ENCODE measurements at regions not wholly inside any gene's neighbourhood (a gene's known extent, or its start where the extent isn't known, plus 50 kb on each side); places are given as distances from the start of the nearest gene placed in this dataset.
A peak's percentile ranks its signal among the peaks of the same experiment; 100 is the strongest.
"Not testable (repeated sequence)": the region's sequence is repeated elsewhere in the genome, so short reads cannot be mapped to it uniquely, and the experiment has no call there.

DNA sequence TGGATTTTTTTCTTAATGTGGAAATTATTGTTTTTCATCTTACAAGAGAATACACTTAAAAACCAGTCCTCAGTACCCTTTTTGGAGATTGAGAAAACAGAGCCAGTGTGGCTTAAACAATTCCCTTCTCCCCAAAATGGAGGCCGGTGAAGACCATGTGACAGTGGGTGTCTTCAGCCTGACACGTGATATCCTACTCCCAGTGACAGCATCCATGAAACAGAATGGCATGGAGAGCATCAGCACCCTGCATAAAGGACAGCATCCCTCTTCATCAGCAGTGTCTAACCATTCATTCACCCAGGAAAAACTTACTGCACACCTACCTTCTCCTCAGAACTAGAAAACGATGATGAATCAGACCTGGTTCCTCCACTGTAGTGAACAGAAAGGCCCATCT, 103.4 kb upstream of the RAI14 start:
- Mint-ChIP-seq H3K27me3 (peaks cover 24% of the 10 kb centered on the region), H3K9me3 (no peaks in the 10 kb centered on the region), H3K36me3 (ENCODE audit: low read depth) (no peaks in the 10 kb centered on the region), H3K4me1 (ENCODE audit: low read depth) (no peaks in the 10 kb centered on the region), H3K27ac (no peak overlapping the region), H3K4me3 (no peak overlapping the region)
- no peak for DNase-seq

DNA sequence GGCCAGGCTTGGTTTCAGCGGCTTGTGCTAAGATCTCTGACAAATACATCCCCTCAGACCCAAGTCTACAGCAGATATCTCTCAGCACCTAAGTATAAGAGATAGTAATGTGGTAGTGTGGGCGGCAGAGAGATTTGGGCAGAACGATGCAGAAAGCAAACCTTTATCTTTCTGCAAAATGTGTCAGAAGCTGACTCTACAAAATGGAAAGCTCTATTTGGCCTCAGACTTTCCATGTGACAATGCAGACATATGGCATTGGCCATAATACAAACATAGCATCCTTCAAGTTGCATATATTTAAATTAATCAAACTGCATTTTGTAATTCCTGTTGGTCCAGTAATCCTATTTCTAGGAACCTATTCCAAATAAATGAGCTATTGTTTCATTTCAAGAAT, 102.5 kb upstream of the RAI14 start:
- no peaks in the 10 kb centered on the region for H3K9me3 Mint-ChIP-seq
- H3K27ac Mint-ChIP-seq: no peak overlapping the region
- H3K4me1 Mint-ChIP-seq (ENCODE audit: low read depth): no peaks in the 10 kb centered on the region
- no peak overlapping the region for H3K4me3 Mint-ChIP-seq
- H3K27me3 Mint-ChIP-seq: peaks cover 25% of the 10 kb centered on the region
- DNase-seq: no peak
- H3K36me3 Mint-ChIP-seq (ENCODE audit: low read depth): no peaks in the 10 kb centered on the region

DNA sequence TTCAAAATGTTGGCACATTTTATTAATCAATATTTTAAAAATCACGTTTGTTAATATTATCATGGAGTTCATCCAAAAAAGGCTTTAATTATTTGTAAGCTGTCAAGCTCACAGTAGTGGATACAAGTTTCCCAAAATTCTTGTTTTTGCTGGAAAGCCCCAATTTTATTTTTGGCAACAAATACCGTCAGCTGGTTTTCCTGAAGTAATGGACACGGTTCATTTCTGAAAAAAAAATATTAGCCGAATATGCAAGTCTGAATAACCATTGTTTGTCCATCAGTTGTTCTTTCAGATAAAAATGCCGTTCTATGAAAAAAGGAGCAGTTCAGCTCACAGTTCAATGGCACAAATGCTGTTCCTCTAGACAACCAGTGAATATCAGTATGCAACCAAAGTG, 101.5 kb upstream of the RAI14 start:
- Mint-ChIP-seq H3K27me3 (peaks cover 17% of the 10 kb centered on the region), H3K36me3 (ENCODE audit: low read depth) (no peaks in the 10 kb centered on the region), H3K9me3 (no peaks in the 10 kb centered on the region), H3K27ac (no peak overlapping the region), H3K4me1 (ENCODE audit: low read depth) (no peaks in the 10 kb centered on the region), H3K4me3 (no peak overlapping the region)
- DNase-seq: no peak

DNA sequence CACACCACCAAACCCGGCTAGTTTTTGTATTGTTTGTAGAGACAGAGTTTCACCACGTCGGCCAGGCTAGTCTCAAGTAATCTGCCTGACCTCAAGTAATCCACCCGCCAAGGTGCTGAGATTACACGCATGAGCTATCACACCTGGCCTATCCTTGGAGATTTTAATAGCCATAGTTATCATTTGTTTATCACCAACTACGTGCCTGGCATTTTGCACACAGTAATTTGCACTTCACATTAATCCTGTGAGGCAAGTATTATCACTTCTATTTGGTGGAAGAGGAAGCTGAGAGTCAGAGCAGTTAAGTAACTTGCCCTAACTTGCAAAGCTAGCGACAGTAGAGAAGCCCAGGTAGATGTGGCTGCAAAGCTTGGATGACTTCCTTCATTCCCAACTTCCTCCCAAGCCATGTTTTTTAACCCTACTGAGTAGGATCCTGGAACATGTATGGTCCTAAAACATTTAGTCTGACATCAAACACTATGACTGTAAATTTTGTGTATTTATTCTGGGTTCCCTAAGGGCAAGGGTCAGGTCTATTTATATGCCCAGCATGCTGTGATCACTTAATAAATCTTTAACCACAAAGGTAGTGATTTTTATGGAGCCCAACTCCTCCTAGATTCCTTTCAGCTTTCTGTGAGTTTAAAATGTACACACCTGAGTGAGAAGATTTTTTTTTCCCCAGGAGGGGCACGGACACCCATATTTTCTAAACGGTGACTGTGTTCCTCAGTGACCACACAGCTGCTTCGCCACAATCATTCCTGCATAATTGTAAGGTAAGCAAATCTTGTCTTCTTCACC, 100.2 kb upstream of the RAI14 start:
- Mint-ChIP-seq H3K27ac (no peak overlapping the region), H3K36me3 (ENCODE audit: low read depth) (no peaks in the 10 kb centered on the region)
- no peak for DNase-seq

DNA sequence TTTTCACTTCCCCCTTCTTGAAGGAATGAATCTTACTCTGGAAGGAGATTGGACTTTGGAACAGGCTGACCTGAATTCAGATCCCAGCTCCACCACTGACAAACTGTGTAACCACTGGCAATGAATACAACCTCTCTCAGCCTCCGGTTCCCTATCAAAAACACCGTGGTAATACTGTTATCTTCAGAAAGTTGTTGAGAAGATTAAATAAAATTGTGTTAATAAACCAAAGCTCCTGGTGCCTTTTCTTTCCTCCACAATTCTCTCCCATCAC, 99.7 kb upstream of the RAI14 start:
- H3K27me3 Mint-ChIP-seq: peaks cover 10% of the 10 kb centered on the region

More for the DNA sequence above, 100.2 kb upstream of the RAI14 start:
- H3K27me3 Mint-ChIP-seq: peaks cover 12% of the 10 kb centered on the region
- no peak overlapping the region for H3K4me3 Mint-ChIP-seq
- no peaks in the 10 kb centered on the region for H3K9me3 Mint-ChIP-seq
- no peaks in the 10 kb centered on the region for H3K4me1 Mint-ChIP-seq (ENCODE audit: low read depth)

DNA sequence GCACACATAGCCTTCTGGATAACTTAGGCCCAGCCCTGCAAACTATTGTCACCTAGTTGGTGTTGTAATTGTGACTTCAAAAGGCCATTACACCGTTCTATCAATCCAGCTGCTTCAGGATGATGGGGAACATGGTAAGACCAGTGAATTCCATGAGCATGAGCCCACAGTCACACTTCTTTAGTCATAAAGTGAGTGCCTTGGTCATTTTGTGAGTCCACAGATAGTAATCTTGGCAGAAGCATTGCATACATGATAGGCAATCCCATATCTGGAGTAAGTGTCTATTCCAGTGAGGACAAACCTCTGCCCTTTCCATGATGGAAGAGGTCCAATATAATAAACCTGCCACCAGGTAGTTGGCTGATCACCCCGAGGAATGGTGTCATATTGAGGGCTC, 94.5 kb upstream of the RAI14 start:
- DNase-seq; H3K4me1 Mint-ChIP-seq (ENCODE audit: low read depth); H3K36me3 Mint-ChIP-seq (ENCODE audit: low read depth): not testable (repeated sequence)

More for the DNA sequence above, 99.7 kb upstream of the RAI14 start:
- Mint-ChIP-seq H3K27ac (no peak overlapping the region), H3K36me3 (ENCODE audit: low read depth) (no peaks in the 10 kb centered on the region), H3K9me3 (no peaks in the 10 kb centered on the region), H3K4me1 (ENCODE audit: low read depth) (no peaks in the 10 kb centered on the region), H3K4me3 (no peak overlapping the region)
- DNase-seq: no peak

DNA sequence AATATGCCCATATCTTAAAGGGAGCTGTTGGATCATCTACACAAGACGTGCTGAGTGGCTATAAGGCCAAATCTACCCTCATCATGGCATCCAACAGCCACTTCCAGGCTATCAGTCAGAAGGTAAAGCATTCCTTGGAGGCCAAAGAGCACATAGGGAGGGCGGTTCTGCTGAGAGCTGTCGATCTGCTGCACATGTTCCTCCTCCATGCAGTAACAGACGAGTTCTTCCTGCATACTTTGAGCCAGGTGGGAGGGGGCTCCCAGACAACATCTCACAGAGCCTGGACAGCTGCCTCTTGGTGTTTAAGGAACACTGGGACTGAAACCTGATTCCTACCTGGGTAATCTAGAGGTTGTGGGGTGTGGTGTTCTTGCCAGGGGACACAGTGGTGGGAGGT, 93.3 kb upstream of the RAI14 start:
- no peak overlapping the region for H3K4me3 Mint-ChIP-seq
- peaks cover 2% of the 10 kb centered on the region for H3K27me3 Mint-ChIP-seq
- H3K9me3 Mint-ChIP-seq: no peaks in the 10 kb centered on the region
- no peaks in the 10 kb centered on the region for H3K36me3 Mint-ChIP-seq (ENCODE audit: low read depth)
- no peak overlapping the region for H3K27ac Mint-ChIP-seq
- no peaks in the 10 kb centered on the region for H3K4me1 Mint-ChIP-seq (ENCODE audit: low read depth)
- no peak for DNase-seq

More for the DNA sequence above, 94.5 kb upstream of the RAI14 start:
- not testable (repeated sequence) for H3K27me3 Mint-ChIP-seq, H3K27ac Mint-ChIP-seq, H3K9me3 Mint-ChIP-seq, H3K4me3 Mint-ChIP-seq

DNA sequence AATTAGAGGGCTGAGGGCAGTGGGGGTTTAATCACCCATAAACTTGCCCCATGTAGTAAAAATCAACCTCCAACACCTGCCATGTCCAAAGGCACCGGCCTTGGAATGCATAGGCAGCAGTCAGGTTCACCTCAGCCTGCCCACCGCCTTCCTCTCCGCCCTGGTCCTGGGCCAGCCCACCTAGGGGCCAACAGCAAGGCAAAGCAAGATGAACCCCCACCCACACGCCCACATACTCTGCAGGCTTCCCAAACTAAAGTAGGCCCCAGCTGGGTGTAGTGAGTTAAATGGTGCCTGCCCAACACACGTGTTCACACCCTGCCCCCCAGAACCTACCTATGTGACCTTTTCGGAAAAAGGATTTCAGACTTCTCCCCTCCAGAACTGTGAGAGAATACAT, 92.9 kb upstream of the RAI14 start:
- Mint-ChIP-seq H3K27ac (no peak overlapping the region), H3K36me3 (ENCODE audit: low read depth) (no peaks in the 10 kb centered on the region), H3K4me1 (ENCODE audit: low read depth) (no peaks in the 10 kb centered on the region), H3K4me3 (no peak overlapping the region), H3K27me3 (peaks cover under 1% of the 10 kb centered on the region), H3K9me3 (no peaks in the 10 kb centered on the region)
- no peak for DNase-seq

DNA sequence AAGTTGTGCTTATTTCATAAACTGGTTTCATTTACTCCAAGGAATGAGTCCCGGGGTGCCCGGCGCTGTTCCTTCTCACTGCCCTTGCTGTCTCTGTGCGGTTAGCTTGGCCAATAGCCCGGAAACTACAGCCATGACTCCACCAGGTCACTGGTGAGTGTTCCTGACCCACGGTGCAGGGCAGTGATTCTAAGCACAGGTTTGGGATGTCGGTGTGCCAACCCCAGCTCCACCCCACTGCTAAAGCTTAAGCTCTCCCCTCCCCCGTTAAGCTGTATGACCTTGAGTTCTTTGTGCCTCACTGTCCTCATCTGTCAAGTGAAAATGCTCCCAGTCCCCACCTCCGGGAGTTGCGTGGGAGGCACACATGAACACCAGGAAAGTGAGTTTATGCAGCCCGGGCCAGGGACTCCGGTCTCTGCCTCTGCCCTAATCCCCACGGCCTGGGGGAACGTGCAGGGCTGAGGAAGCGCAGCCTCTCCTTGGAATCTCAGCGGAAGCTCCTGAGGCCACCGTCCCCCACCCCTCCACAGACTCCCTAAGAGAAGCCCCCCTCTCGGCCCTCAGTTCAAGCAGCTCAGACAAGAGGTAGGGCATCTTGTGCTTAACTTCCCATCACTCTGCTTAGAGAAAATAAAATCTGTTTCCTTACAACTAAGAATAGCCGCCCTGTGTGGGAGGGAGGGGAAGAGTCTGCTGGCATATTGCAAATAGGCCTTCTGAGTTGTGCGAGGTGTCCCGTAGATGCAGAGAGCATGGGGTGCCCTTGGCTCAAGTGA, 92.0 kb upstream of the RAI14 start:
- no peaks in the 10 kb centered on the region for H3K27me3 Mint-ChIP-seq

DNA sequence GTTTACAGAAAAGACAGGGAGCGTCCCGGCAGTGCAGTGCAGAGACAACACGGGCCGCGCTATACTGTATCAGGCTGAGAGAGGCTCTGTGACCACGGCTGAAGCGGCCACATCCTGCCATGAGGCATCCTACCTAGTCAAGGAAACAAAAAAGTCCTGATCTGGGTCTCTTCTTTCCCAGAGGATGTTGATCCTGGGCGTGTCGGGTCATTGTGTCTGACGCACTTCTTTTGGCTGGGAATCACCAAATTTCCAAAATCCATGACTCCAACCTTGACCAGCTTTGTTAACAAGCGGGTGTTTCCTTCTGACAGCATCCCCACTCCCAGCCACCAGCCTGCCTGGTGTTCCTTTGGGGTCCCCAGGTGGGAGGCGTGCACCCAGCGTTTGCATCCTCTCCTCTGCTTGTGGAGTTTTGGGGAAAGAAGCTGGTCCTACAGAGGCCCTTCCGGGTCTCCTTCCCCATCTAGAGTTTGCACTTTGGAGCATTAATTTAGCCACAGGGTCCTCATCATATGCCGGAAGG, 91.4 kb upstream of the RAI14 start:
- H3K27me3 Mint-ChIP-seq: no peaks in the 10 kb centered on the region

More for the DNA sequence above, 92.0 kb upstream of the RAI14 start:
- DNase-seq: no peak
- no peak overlapping the region for H3K4me3 Mint-ChIP-seq
- H3K36me3 Mint-ChIP-seq (ENCODE audit: low read depth): no peaks in the 10 kb centered on the region
- no peaks in the 10 kb centered on the region for H3K9me3 Mint-ChIP-seq
- H3K4me1 Mint-ChIP-seq (ENCODE audit: low read depth): no peaks in the 10 kb centered on the region
- no peak overlapping the region for H3K27ac Mint-ChIP-seq

DNA sequence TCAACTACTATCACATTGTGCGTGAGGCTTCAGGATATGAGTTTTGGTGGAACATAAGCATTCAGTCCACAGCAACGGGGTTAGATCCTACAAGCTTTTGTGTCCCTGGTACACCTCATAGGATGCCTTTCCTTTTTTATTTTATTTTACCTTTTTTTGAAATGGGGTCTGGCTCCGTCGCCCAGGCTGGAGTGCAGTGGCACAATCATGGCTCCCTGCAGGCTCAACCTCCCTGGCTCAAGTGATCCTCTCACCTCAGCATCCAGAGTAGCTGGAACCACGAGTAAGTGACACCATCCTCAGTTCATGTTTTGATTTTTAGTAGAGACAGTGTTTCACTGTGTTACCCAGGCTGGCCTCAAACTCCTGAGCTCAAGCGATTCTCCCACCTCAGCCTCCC, 86.0 kb upstream of the RAI14 start:
- Mint-ChIP-seq H3K9me3 (no peaks in the 10 kb centered on the region), H3K4me1 (ENCODE audit: low read depth) (peaks cover 7% of the 10 kb centered on the region), H3K4me3 (no peak overlapping the region), H3K27me3 (peaks cover 2% of the 10 kb centered on the region), H3K27ac (no peak overlapping the region), H3K36me3 (ENCODE audit: low read depth) (no peaks in the 10 kb centered on the region)
- DNase-seq: no peak

More for the DNA sequence above, 91.4 kb upstream of the RAI14 start:
- H3K27ac Mint-ChIP-seq: no peak overlapping the region
- no peak overlapping the region for H3K4me3 Mint-ChIP-seq
- H3K36me3 Mint-ChIP-seq (ENCODE audit: low read depth): no peaks in the 10 kb centered on the region
- H3K4me1 Mint-ChIP-seq (ENCODE audit: low read depth): no peaks in the 10 kb centered on the region
- no peaks in the 10 kb centered on the region for H3K9me3 Mint-ChIP-seq
- no peak for DNase-seq

DNA sequence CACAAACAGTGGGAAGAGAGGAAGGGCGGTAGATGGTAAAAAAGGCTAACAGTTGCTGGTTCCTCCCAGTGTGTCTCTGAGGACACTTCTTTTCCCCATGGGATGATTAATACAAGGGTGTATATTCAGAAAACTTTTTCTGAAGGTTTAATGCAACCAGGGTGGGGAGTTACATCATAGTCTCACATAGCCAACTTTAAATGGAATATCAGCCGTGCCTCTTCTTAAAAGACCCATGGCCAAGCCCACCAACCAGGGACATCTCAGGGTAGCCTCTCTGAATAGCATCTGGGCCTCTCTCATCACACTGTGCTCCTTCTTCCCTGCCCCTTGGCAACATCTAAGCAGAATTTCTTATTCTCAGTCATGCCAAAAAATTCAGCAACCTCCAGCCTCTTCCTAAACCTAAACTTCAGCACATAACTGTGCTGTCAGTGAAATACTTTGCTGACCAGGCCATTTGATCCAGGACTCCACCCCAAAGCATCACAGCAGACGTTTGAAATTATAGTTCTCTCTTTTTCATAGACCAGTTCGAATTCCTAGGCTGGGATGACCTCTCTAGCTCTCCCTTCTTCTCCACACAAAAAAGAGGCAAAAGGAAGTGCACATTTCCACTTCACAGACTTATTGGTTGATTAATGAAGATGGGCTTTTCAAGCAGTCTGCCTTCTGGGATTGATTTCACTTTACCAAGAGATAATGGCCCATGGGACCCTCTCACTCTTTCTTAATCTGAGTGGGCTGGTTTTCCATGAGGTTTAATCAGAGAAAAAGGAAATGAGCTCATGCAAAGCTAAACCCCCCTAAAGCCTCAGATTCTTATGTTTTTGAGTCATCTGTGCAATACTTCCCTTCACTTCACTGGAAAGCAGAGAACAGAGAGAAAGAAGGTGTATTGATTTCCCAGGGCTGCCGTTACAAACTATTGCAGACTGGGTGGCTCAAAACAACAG, 85.1 kb upstream of the RAI14 start:
- Mint-ChIP-seq H3K27me3 (peaks cover 2% of the 10 kb centered on the region), H3K9me3 (no peaks in the 10 kb centered on the region), H3K4me1 (ENCODE audit: low read depth) (peaks cover 7% of the 10 kb centered on the region), H3K36me3 (ENCODE audit: low read depth) (no peaks in the 10 kb centered on the region), H3K27ac (peak overlapping the region; percentile 11), H3K4me3 (no peak overlapping the region)
- no peak for DNase-seq

DNA sequence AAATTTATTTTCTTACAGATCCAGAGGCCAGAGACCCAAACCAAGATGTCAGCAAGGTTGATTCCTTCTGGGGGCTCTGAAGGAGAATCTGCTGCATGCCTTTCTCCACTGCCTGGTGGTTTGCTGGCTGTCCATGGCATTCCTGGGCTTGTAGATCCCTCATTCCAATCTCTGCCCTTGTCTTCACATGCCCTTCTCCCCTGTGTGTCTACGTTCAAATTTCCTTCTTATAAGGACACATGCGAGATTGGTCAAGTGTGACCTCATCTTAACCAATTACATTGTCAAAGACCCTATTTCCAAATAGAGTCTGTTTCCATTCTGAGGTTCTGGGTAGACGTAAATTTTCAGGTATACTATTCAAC, 84.5 kb upstream of the RAI14 start:
- Mint-ChIP-seq H3K27me3 (peaks cover 6% of the 10 kb centered on the region), H3K4me1 (ENCODE audit: low read depth) (peaks cover 7% of the 10 kb centered on the region), H3K36me3 (ENCODE audit: low read depth) (no peaks in the 10 kb centered on the region), H3K9me3 (no peaks in the 10 kb centered on the region), H3K27ac (no peak overlapping the region), H3K4me3 (no peak overlapping the region)
- no peak for DNase-seq

DNA sequence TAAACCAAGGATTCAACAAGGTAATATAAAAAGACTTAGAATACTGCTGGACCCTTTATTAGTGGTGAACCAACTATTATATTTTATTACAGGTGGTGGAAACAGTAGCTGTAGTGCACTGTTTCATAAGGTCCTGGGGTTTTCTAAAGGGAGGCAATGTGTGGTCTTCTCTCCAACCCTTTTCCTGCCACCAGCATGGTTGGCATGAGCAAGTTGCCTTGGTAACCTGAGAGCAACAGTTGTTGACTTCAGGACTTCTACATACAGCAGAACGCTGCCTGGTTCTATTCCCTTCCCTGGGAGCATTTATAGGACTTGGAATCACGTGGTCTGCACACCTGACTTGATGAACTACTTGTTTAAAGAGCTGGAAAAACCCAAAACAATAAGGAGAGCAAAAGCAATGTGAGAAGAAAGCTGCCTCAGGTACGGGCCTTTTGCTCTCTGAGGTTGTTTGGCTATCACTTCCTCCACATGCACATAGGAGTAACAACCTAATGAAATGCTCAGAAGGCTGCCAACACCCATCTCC, 81.1 kb upstream of the RAI14 start:
- DNase-seq: no peak
- Mint-ChIP-seq H3K4me3 (no peak overlapping the region), H3K27me3 (peaks cover 6% of the 10 kb centered on the region), H3K27ac (no peak overlapping the region), H3K9me3 (no peaks in the 10 kb centered on the region), H3K4me1 (ENCODE audit: low read depth) (peaks cover 7% of the 10 kb centered on the region), H3K36me3 (ENCODE audit: low read depth) (no peaks in the 10 kb centered on the region)
